Prostate gland (tissue), 2 donors: ENCODE measurements at regions not wholly inside any gene's neighbourhood (a gene's known extent, or its start where the extent isn't known, plus 50 kb on each side); places are given as distances from the start of the nearest gene placed in this dataset.

Experiments
- POLR2A ChIP-seq: fragments of 450-650 bp; IDR thresholded peaks from one replicate; pipeline ENCODE4 v1.6.1; 2016; ENCODE audit warnings: antibody characterized with exemption, mild to moderate bottlenecking
- POLR2AphosphoS5 ChIP-seq: sonication (generic); formaldehyde crosslinking; IDR thresholded peaks from one replicate; pipeline ENCODE4 v1.6.1; 2017; ENCODE audit warnings: antibody characterized with exemption
- TF ChIP-seq, protein P1 (sequence below), 4 experiments: fragments of 200-600 bp in 2 of 4; fragments of 450-650 bp in 2 of 4; sonication (generic) in 2 of 4; IDR thresholded peaks; 1 replicate in 3 of 4; 2 replicates in 1 of 4; pipeline ENCODE4 v1.5.1; 2016 to 2019; ENCODE audit warnings: antibody characterized with exemption in 4 of 4, mild to moderate bottlenecking in 2 of 4, moderate library complexity in 2 of 4

DNA sequence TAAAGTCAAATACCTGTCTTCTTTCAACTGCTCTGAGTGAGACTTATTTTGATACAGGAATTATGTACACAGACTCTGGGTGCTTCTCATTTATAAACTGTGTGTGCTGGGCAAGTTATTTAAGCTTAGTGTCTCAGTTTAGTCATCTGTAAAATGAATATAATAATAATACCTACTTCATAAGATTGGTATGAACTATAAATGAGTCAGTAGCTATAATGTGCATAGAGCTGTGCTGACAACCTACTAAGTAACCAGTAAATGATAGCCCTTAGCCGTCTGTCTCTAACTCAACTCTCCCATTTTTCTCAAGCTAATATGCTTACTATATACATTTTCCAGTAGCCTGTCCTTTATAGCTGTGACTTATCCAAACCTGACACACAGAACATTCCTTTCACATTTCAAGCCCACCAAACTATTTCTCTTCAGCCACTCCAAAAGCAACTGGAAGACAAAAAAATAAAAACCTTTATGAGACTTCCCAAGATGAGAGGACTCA is 319.8 kb downstream of the ETAA1 start:
- TF ChIP-seq, protein P1, sequence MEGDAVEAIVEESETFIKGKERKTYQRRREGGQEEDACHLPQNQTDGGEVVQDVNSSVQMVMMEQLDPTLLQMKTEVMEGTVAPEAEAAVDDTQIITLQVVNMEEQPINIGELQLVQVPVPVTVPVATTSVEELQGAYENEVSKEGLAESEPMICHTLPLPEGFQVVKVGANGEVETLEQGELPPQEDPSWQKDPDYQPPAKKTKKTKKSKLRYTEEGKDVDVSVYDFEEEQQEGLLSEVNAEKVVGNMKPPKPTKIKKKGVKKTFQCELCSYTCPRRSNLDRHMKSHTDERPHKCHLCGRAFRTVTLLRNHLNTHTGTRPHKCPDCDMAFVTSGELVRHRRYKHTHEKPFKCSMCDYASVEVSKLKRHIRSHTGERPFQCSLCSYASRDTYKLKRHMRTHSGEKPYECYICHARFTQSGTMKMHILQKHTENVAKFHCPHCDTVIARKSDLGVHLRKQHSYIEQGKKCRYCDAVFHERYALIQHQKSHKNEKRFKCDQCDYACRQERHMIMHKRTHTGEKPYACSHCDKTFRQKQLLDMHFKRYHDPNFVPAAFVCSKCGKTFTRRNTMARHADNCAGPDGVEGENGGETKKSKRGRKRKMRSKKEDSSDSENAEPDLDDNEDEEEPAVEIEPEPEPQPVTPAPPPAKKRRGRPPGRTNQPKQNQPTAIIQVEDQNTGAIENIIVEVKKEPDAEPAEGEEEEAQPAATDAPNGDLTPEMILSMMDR (IDR thresholded peaks at IDR 0.05): no peak
- TF ChIP-seq POLR2A: no peak
- no peak for TF ChIP-seq POLR2AphosphoS5
